Endothelial cell of umbilical vein (primary cell): ENCODE measurements at regions not wholly inside any gene's neighbourhood (a gene's known extent, or its start where the extent isn't known, plus 50 kb on each side); places are given as distances from the start of the nearest gene placed in this dataset.

ENCODE experiments used
- CTCF ChIP-seq, 2 donors: IDR thresholded peaks; 1 replicate in 1 of 2; 2 replicates in 1 of 2; pipeline ENCODE4 v1.5.1; 2011; ENCODE audit warnings: low read length in 2 of 2, mild to moderate bottlenecking in 2 of 2, moderate library complexity in 2 of 2, control low read depth in 1 of 2, inconsistent platforms in 1 of 2, low read depth in 1 of 2; ENCODE audit not compliant: insufficient read depth in 1 of 2; ENCODE audit errors: extremely low read depth in 1 of 2
- EZH2 ChIP-seq: IDR thresholded peaks from 2 replicates; pipeline ENCODE4 v1.6.1; 2012; ENCODE audit warnings: borderline replicate concordance, low read depth, mild to moderate bottlenecking, moderate library complexity, low read length, inconsistent platforms; ENCODE audit not compliant: severe bottlenecking
- POLR2AphosphoS5 ChIP-seq: IDR thresholded peaks from 2 replicates; pipeline ENCODE4 v1.6.1; 2012; ENCODE audit warnings: low read depth, mild to moderate bottlenecking, control low read depth, low read length, moderate library complexity; ENCODE audit not compliant: insufficient read depth

GRCh38 chr2:16100006-16100405 is 159.7 kb downstream of the MYCN start:
- no peak for TF ChIP-seq POLR2AphosphoS5
- no peak for TF ChIP-seq CTCF (IDR thresholded peaks at IDR 0.05; ENCODE audit: extremely low read depth in 1 of 2, insufficient read depth in 1 of 2, low read depth in 1 of 2, low read length in 2 of 2)
- TF ChIP-seq EZH2: no peak
